ENCODE measurements at regions not wholly inside any gene's neighbourhood (a gene's known extent, or its start where the extent isn't known, plus 50 kb on each side); places are given as distances from the start of the nearest gene placed in this dataset.
A peak's percentile ranks its signal among the peaks of the same experiment; 100 is the strongest.

DNA sequence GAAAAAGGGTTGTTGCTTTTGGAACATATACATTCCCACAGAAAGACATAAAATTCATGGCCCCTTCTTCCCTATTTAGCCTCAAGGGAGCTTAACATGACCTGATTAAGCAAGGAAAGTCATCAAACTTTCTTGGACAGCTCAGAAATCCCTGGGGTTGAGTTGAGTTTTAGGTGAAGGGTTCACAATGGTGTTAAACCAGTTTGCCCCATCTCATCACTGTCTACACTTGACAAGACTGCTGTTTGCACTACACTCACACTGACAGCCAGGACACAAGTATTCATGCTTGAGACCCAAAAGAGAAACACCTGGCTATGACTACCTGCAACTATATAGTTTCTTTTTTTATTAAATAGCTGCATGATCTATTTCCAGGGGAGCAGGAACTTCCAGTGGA lies 209.8 kb upstream of the TMEM45B start:
- CTCF ChIA-PET = interaction anchor here (0.5 to 0.7 kb wide), 3 partner anchors 15 to 490 kb away, joined by 3 read pairs; no protein-coding TSS in a partner anchor

DNA sequence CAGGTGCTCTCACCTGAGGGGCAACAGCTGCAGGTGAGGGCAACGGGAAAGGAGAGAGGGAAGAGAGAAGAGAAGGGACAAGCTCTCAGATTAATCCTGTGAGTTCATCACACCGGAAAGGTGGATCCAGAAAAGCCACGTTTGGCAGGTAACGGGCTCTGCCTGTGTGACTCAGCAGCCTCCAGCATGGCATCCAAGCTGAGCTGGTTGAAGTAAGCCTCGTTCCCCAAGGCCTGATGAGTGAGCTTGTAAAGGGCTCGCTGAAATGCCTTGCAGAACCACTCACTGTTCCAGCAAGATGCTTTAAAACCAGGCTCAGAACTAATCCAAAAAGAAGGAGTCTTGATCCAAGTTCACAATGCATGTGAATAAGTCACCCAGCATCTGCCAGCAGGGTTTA lies 206.9 kb upstream of the TMEM45B start:
- no peak overlapping the region for H3K27ac Mint-ChIP-seq (ENCODE audit: low read depth, unreplicated experiment)
- DNase-seq (ENCODE audit: unreplicated experiment) = peak; percentile 82
- no peaks in the 10 kb centered on the region for H3K27me3 Mint-ChIP-seq (ENCODE audit: insufficient read depth, unreplicated experiment)
- H3K4me1 Mint-ChIP-seq (ENCODE audit: insufficient read depth, unreplicated experiment) = no peaks in the 10 kb centered on the region
- no peaks in the 10 kb centered on the region for H3K9me3 Mint-ChIP-seq (ENCODE audit: unreplicated experiment)
- ChIA-PET POLR2A (interaction anchor here (0.5 to 1.1 kb wide), 4 partner anchors 10 to 226 kb away, joined by 3 to 6 read pairs (median 4); no protein-coding TSS in a partner anchor), CTCF (interaction anchor here (0.6 to 3.2 kb wide), 5 partner anchors 142 to 781 kb away, joined by 3 to 15 read pairs (median 3); partner anchors contain the start of gene BARX2)
- no TSS peak for BruUV-seq (replicated peaks)
- no peak overlapping the region for H3K4me3 Mint-ChIP-seq (ENCODE audit: unreplicated experiment)
- intact Hi-C loops (cut with micrococcal nuclease) = no loop called here
- no peaks in the 10 kb centered on the region for H3K36me3 Mint-ChIP-seq (ENCODE audit: insufficient read depth, unreplicated experiment)
- TF ChIP-seq, protein P1, sequence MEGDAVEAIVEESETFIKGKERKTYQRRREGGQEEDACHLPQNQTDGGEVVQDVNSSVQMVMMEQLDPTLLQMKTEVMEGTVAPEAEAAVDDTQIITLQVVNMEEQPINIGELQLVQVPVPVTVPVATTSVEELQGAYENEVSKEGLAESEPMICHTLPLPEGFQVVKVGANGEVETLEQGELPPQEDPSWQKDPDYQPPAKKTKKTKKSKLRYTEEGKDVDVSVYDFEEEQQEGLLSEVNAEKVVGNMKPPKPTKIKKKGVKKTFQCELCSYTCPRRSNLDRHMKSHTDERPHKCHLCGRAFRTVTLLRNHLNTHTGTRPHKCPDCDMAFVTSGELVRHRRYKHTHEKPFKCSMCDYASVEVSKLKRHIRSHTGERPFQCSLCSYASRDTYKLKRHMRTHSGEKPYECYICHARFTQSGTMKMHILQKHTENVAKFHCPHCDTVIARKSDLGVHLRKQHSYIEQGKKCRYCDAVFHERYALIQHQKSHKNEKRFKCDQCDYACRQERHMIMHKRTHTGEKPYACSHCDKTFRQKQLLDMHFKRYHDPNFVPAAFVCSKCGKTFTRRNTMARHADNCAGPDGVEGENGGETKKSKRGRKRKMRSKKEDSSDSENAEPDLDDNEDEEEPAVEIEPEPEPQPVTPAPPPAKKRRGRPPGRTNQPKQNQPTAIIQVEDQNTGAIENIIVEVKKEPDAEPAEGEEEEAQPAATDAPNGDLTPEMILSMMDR (IDR thresholded peaks at IDR 0.05; ENCODE audit: unreplicated experiment) = no peak

More for the DNA sequence above, 209.8 kb upstream of the TMEM45B start:
- H3K36me3 Mint-ChIP-seq (ENCODE audit: insufficient read depth, unreplicated experiment) = no peaks in the 10 kb centered on the region
- intact Hi-C loops (cut with micrococcal nuclease) = no loop called here
- no peaks in the 10 kb centered on the region for H3K9me3 Mint-ChIP-seq (ENCODE audit: unreplicated experiment)
- DNase-seq (ENCODE audit: unreplicated experiment) = no peak
- H3K27me3 Mint-ChIP-seq (ENCODE audit: insufficient read depth, unreplicated experiment) = no peaks in the 10 kb centered on the region
- TF ChIP-seq, protein P1 (IDR thresholded peaks at IDR 0.05; ENCODE audit: unreplicated experiment) = no peak
- H3K4me1 Mint-ChIP-seq (ENCODE audit: insufficient read depth, unreplicated experiment) = no peaks in the 10 kb centered on the region
- no peak overlapping the region for H3K4me3 Mint-ChIP-seq (ENCODE audit: unreplicated experiment)
- no peak overlapping the region for H3K27ac Mint-ChIP-seq (ENCODE audit: low read depth, unreplicated experiment)
- POLR2A ChIA-PET = interaction anchor here (1.1 kb wide), 1 partner anchor 21 kb away, joined by 3 read pairs; no protein-coding TSS in a partner anchor
- BruUV-seq (replicated peaks) = no TSS peak

DNA sequence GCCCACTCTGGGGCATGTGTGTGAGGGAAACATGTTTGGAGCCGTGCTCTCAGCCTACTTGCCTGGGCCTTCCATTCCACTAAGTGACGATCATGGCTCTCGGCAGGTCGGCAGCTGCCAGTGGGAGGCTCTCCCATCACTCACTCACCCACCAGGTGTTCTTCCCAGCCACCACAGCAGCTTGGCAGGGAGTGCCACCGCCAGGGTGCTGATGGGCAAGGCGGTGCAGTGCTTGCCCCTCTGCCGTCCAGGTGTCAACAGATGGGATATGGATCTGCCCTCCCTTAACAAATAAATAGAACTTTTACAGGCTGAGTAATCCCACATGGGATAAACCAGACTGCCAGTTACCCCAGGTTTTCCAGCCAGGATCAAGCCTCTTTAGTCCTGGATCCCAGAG lies 205.5 kb upstream of the TMEM45B start:
- intact Hi-C loops (cut with micrococcal nuclease) = no loop called here
- Mint-ChIP-seq H3K4me3 (ENCODE audit: unreplicated experiment) (no peak overlapping the region), H3K27me3 (ENCODE audit: insufficient read depth, unreplicated experiment) (no peaks in the 10 kb centered on the region), H3K9me3 (ENCODE audit: unreplicated experiment) (no peaks in the 10 kb centered on the region), H3K27ac (ENCODE audit: low read depth, unreplicated experiment) (no peak overlapping the region), H3K4me1 (ENCODE audit: insufficient read depth, unreplicated experiment) (no peaks in the 10 kb centered on the region), H3K36me3 (ENCODE audit: insufficient read depth, unreplicated experiment) (no peaks in the 10 kb centered on the region)
- ChIA-PET CTCF (interaction anchor here (0.5 to 0.6 kb wide), 2 partner anchors 113 to 137 kb away, joined by 3 to 4 read pairs; no protein-coding TSS in a partner anchor), POLR2A (interaction anchor here (0.7 kb wide), 1 partner anchor 34 kb away, joined by 3 read pairs; no protein-coding TSS in a partner anchor)
- no peak for DNase-seq (ENCODE audit: unreplicated experiment)
- TF ChIP-seq, protein P1 (IDR thresholded peaks at IDR 0.05; ENCODE audit: unreplicated experiment) = no peak
- BruUV-seq (replicated peaks) = no TSS peak

DNA sequence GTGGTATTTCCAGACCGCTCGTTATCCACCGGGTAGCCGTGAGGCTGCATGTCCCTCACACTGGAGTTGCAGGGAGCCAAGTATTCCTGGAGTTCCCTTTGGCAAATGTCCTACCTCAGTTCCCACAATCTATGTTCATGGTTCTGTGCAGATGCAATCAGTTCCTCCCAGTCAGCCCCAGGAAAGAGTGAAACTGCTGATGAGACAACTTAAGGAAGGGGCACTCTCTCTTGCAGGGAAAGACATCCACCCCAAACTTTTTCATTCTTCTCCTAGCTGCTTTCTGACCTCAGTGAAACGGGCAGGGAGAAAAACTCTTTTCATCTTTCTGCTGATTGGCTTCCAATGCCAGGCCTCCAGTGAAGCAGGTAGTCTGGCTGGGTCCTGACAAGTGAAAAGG lies 205.1 kb upstream of the TMEM45B start:
- Mint-ChIP-seq H3K9me3 (ENCODE audit: unreplicated experiment) (no peaks in the 10 kb centered on the region), H3K27ac (ENCODE audit: low read depth, unreplicated experiment) (no peak overlapping the region), H3K4me1 (ENCODE audit: insufficient read depth, unreplicated experiment) (no peaks in the 10 kb centered on the region), H3K36me3 (ENCODE audit: insufficient read depth, unreplicated experiment) (no peaks in the 10 kb centered on the region), H3K27me3 (ENCODE audit: insufficient read depth, unreplicated experiment) (no peaks in the 10 kb centered on the region), H3K4me3 (ENCODE audit: unreplicated experiment) (no peak overlapping the region)
- no TSS peak for BruUV-seq (replicated peaks)
- TF ChIP-seq, protein P1 (IDR thresholded peaks at IDR 0.05; ENCODE audit: unreplicated experiment) = no peak
- POLR2A ChIA-PET = interaction anchor here (0.7 kb wide), 1 partner anchor 33 kb away, joined by 3 read pairs; no protein-coding TSS in a partner anchor
- CTCF ChIA-PET = interaction anchor here (0.5 to 1.0 kb wide), 3 partner anchors 112 to 244 kb away, joined by 3 to 4 read pairs (median 3); no protein-coding TSS in a partner anchor
- intact Hi-C loops (cut with micrococcal nuclease) = no loop called here
- DNase-seq (ENCODE audit: unreplicated experiment) = no peak

All from MCF 10A (cell line).